SK-N-SH (cell line): ENCODE measurements at regions not wholly inside any gene's neighbourhood (a gene's known extent, or its start where the extent isn't known, plus 50 kb on each side); places are given as distances from the start of the nearest gene placed in this dataset.

ENCODE experiments used
- CTCF ChIA-PET: fragments of 300-600, 350-600 bp; formaldehyde crosslinking; extraction: SDS; loops from one replicate; lab custom pipeline; 2021; lab: Yijun Ruan, JAX
- POLR2A ChIA-PET: fragments of 350-600 bp; sonication (Branson Sonifier 250); formaldehyde crosslinking; extraction: SDS; loops from one replicate; lab custom pipeline; 2020; ENCODE audit warnings: antibody characterized with exemption, inconsistent platforms; lab: Yijun Ruan, JAX
- DNase-seq: peaks from one replicate; pipeline ENCODE4 v3.0.0; 2012
- H2AFZ ChIP-seq: fragments of 200-600 bp; sonication (generic); 2 replicates; pipeline ENCODE4 v1.8.1; 2016; ENCODE audit warnings: antibody characterized with exemption, mild to moderate bottlenecking, low read depth
- H3F3A ChIP-seq: fragments of 200-600 bp; sonication (generic); replicated peaks from 2 replicates; pipeline ENCODE3; 2016; ENCODE audit warnings: antibody characterized with exemption, mild to moderate bottlenecking; ENCODE audit not compliant: insufficient read depth
- H3K27ac ChIP-seq, 2 experiments: fragments of 200-500 bp in 1 of 2; fragments of 200-600 bp in 1 of 2; sonication (Bioruptor generic) in 1 of 2; sonication (generic), shearing (Covaris generic) in 1 of 2; 2 replicates each; pipeline versions ENCODE4 v1.5.1 to v1.6.1; 2014 to 2016; ENCODE audit warnings: low read depth in 2 of 2, inconsistent platforms in 1 of 2, low read length in 1 of 2, mild to moderate bottlenecking in 1 of 2, mixed read lengths in 1 of 2
- H3K27me3 ChIP-seq: fragments of 200-600 bp; sonication (generic), shearing (Covaris generic); 2 replicates; pipeline ENCODE4 v1.6.1; 2016; ENCODE audit warnings: mixed run types; ENCODE audit not compliant: insufficient read depth
- H3K36me3 ChIP-seq, 2 experiments: fragments of 200-500 bp in 1 of 2; fragments of 200-600 bp in 1 of 2; sonication (Bioruptor generic) in 1 of 2; sonication (generic) in 1 of 2; replicated peaks in 1 of 2; 2 replicates each; pipeline versions ENCODE3 to v1.5.1; 2014 to 2016; ENCODE audit warnings: low read length in 1 of 2, mild to moderate bottlenecking in 1 of 2; ENCODE audit not compliant: insufficient read depth in 2 of 2, control insufficient read depth in 1 of 2
- H3K4me1 ChIP-seq, 2 experiments: fragments of 200-500 bp in 1 of 2; fragments of 200-600 bp in 1 of 2; sonication (Bioruptor generic) in 1 of 2; sonication (generic), shearing (Covaris generic) in 1 of 2; 2 replicates each; pipeline versions ENCODE4 v1.5.1 to v1.6.1; 2014 to 2016; ENCODE audit warnings: low read depth in 1 of 2, low read length in 1 of 2, mixed run types in 1 of 2; ENCODE audit not compliant: insufficient read depth in 2 of 2, control insufficient read depth in 1 of 2
- H3K4me2 ChIP-seq: fragments of 200-600 bp; sonication (generic), shearing (Covaris generic); 2 replicates; pipeline ENCODE4 v1.6.1; 2017; ENCODE audit warnings: mixed run types
- H3K4me3 ChIP-seq, 2 experiments: fragments of 200-500 bp in 1 of 2; fragments of 200-600 bp in 1 of 2; sonication (Bioruptor generic) in 1 of 2; sonication (generic), shearing (Covaris generic) in 1 of 2; 2 replicates each; pipeline versions ENCODE4 v1.5.1 to v1.8.1; 2014 to 2016; ENCODE audit warnings: low read depth in 2 of 2, inconsistent platforms in 1 of 2, low read length in 1 of 2, mild to moderate bottlenecking in 1 of 2, mixed read lengths in 1 of 2, moderate library complexity in 1 of 2
- H3K79me2 ChIP-seq: fragments of 200-600 bp; sonication (generic); 2 replicates; pipeline ENCODE4 v1.8.1; 2017; ENCODE audit warnings: mild to moderate bottlenecking; ENCODE audit not compliant: insufficient read depth
- H3K9ac ChIP-seq: fragments of 200-600 bp; sonication (generic); 2 replicates; pipeline ENCODE4 v1.6.1; 2017; ENCODE audit warnings: mixed run types
- H3K9me2 ChIP-seq: fragments of 200-600 bp; sonication (generic); 2 replicates; pipeline ENCODE4 v1.6.1; 2017; ENCODE audit warnings: mixed run types
- H3K9me3 ChIP-seq: fragments of 200-600 bp; sonication (generic); 2 replicates; pipeline ENCODE4 v1.6.1; 2017; ENCODE audit warnings: mixed run types, mild to moderate bottlenecking, moderate library complexity
- H4K20me1 ChIP-seq: fragments of 200-600 bp; sonication (generic); 2 replicates; pipeline ENCODE4 v1.6.1; 2017; ENCODE audit warnings: mild to moderate bottlenecking, mixed run types; ENCODE audit not compliant: insufficient read depth
- CHD2 ChIP-seq: fragments of 150-350 bp; IDR thresholded peaks from 2 replicates; pipeline ENCODE4 v1.6.1; 2018; ENCODE audit warnings: low read length; ENCODE audit not compliant: partially characterized antibody
- ELF1 ChIP-seq: IDR thresholded peaks from 2 replicates; pipeline ENCODE4 v1.4.0; 2012
- EP300 ChIP-seq, 2 experiments: IDR thresholded peaks; 2 replicates each; pipeline versions ENCODE4 v1.4.0 to v1.6.1; 2012; ENCODE audit warnings: borderline replicate concordance in 1 of 2, low read depth in 1 of 2, low read length in 1 of 2
- FOXJ3 ChIP-seq: sonication (generic); formaldehyde crosslinking; IDR thresholded peaks from 2 replicates; pipeline ENCODE4 v1.5.1; 2020; ENCODE audit warnings: mild to moderate bottlenecking, missing genetic modification reagents
- JUND ChIP-seq: IDR thresholded peaks from 2 replicates; pipeline ENCODE4 v1.4.0; 2012
- MXI1 ChIP-seq: IDR thresholded peaks from 2 replicates; pipeline ENCODE4 v1.6.1; 2012; ENCODE audit warnings: mild to moderate bottlenecking, low read depth, low read length, improper control_type of control experiment
- NFIC ChIP-seq: IDR thresholded peaks from 2 replicates; pipeline ENCODE4 v1.4.0; 2012; ENCODE audit warnings: borderline replicate concordance
- NRF1 ChIP-seq: IDR thresholded peaks from 2 replicates; pipeline ENCODE4 v1.6.1; 2012; ENCODE audit warnings: low read depth, mild to moderate bottlenecking, low read length
- POLR2AphosphoS5 ChIP-seq: IDR thresholded peaks from 2 replicates; pipeline ENCODE4 v1.6.1; 2012; ENCODE audit warnings: low read depth, low read length
- RFX5 ChIP-seq: IDR thresholded peaks from 2 replicates; pipeline ENCODE4 v1.6.1; 2012; ENCODE audit warnings: mild to moderate bottlenecking, improper control_type of control experiment, low read length
- SIN3A ChIP-seq: IDR thresholded peaks from 2 replicates; pipeline ENCODE4 v1.6.1; 2012; ENCODE audit warnings: low read depth, mild to moderate bottlenecking, low read length, moderate library complexity, borderline replicate concordance
- SMC3 ChIP-seq: IDR thresholded peaks from 2 replicates; pipeline ENCODE4 v1.6.1; 2012; ENCODE audit warnings: low read depth, low read length, improper control_type of control experiment
- TEAD4 ChIP-seq: IDR thresholded peaks from 2 replicates; pipeline ENCODE4 v1.4.0; 2012; ENCODE audit warnings: mild to moderate bottlenecking, borderline replicate concordance; ENCODE audit not compliant: insufficient read depth
- YY1 ChIP-seq: IDR thresholded peaks from 2 replicates; pipeline ENCODE4 v1.4.0; 2012; ENCODE audit warnings: low read depth, mild to moderate bottlenecking
- ZBTB33 ChIP-seq: IDR thresholded peaks from 2 replicates; pipeline ENCODE4 v1.4.0; 2012; ENCODE audit warnings: low read depth, borderline replicate concordance
- WGBS: methylation state at CpG from one replicate; pipeline ENCODE4 v1.1.6; 2017; ENCODE audit warnings: low lambda C conversion rate; 5-methylcytosine and 5-hydroxymethylcytosine counted together
- TF ChIP-seq, protein P1 (sequence below): fragments of 150-350 bp; IDR thresholded peaks from 2 replicates; pipeline ENCODE4 v1.6.1; 2016; ENCODE audit warnings: mild to moderate bottlenecking, low read depth, low read length
- TF ChIP-seq, protein P2 (sequence below): fragments of 200-600 bp; sonication (generic); IDR thresholded peaks from 2 replicates; pipeline ENCODE4 v1.6.1; 2017; ENCODE audit warnings: antibody characterized with exemption, mild to moderate bottlenecking, moderate library complexity
- TF ChIP-seq, protein P3 (sequence below): IDR thresholded peaks from 2 replicates; pipeline ENCODE4; 2012

GRCh38 chr10:131748831-131749766 is 151.7 kb upstream of the PPP2R2D start:
- no peak overlapping the region for H3K9ac ChIP-seq
- 43% methylated on average over 11 of the region's 40 CpGs for WGBS
- no peak overlapping the region for H2AFZ ChIP-seq
- H3K4me3 ChIP-seq, result no peak overlapping the region
- no peaks in the 10 kb centered on the region for H3K9me2 ChIP-seq
- H4K20me1 ChIP-seq, result no peaks in the 10 kb centered on the region
- CTCF ChIA-PET, result no interaction called here
- no peak overlapping the region for H3K4me2 ChIP-seq
- DNase-seq, result no peak
- H3K4me1 ChIP-seq, result no peaks in the 10 kb centered on the region
- H3F3A ChIP-seq, result no peaks in the 10 kb centered on the region
- H3K9me3 ChIP-seq, result no peaks in the 10 kb centered on the region
- TF ChIP-seq NFIC (no peak), SMC3 (no peak), ZBTB33 (no peak), YY1 (no peak)
- TF ChIP-seq, protein P1, sequence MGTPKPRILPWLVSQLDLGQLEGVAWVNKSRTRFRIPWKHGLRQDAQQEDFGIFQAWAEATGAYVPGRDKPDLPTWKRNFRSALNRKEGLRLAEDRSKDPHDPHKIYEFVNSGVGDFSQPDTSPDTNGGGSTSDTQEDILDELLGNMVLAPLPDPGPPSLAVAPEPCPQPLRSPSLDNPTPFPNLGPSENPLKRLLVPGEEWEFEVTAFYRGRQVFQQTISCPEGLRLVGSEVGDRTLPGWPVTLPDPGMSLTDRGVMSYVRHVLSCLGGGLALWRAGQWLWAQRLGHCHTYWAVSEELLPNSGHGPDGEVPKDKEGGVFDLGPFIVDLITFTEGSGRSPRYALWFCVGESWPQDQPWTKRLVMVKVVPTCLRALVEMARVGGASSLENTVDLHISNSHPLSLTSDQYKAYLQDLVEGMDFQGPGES, result no peak
- H3K27me3 ChIP-seq, result no peaks in the 10 kb centered on the region
- POLR2A ChIA-PET, result no interaction called here
- no peaks in the 10 kb centered on the region for H3K79me2 ChIP-seq
- no peaks in the 10 kb centered on the region for H3K36me3 ChIP-seq
- no peak overlapping the region for H3K27ac ChIP-seq

DNA sequence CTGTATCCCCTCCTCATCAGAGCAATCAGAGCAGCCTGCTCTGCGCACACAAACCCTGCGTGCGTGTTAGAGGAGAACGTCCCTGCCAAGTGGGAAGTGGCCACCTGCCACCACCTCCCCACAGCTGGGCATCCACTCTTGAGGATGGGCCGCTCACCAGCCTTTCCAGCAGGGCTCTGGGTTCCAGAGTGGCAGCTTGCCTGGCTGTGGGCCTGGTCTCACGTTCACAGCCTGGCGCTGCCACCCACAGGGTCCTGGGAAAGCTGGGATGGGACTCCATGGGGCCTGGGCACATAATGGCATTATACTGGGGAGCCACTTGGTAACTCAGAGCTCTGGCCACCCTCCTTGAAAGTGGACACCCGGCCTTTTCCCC is 151.1 kb upstream of the PPP2R2D start:
- Histone ChIP-seq H3K4me3 (no peak overlapping the region), H3K27ac (no peak overlapping the region), H3K9me2 (no peaks in the 10 kb centered on the region), H3F3A (no peaks in the 10 kb centered on the region), H3K9ac (no peak overlapping the region), H3K27me3 (no peaks in the 10 kb centered on the region), H4K20me1 (no peaks in the 10 kb centered on the region), H3K4me2 (no peak overlapping the region), H3K79me2 (no peaks in the 10 kb centered on the region), H3K9me3 (no peaks in the 10 kb centered on the region), H2AFZ (no peak overlapping the region), H3K36me3 (no peaks in the 10 kb centered on the region), H3K4me1 (no peaks in the 10 kb centered on the region)
- TF ChIP-seq, protein P2, sequence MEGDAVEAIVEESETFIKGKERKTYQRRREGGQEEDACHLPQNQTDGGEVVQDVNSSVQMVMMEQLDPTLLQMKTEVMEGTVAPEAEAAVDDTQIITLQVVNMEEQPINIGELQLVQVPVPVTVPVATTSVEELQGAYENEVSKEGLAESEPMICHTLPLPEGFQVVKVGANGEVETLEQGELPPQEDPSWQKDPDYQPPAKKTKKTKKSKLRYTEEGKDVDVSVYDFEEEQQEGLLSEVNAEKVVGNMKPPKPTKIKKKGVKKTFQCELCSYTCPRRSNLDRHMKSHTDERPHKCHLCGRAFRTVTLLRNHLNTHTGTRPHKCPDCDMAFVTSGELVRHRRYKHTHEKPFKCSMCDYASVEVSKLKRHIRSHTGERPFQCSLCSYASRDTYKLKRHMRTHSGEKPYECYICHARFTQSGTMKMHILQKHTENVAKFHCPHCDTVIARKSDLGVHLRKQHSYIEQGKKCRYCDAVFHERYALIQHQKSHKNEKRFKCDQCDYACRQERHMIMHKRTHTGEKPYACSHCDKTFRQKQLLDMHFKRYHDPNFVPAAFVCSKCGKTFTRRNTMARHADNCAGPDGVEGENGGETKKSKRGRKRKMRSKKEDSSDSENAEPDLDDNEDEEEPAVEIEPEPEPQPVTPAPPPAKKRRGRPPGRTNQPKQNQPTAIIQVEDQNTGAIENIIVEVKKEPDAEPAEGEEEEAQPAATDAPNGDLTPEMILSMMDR, result no peak
- no peak for TF ChIP-seq SIN3A
- no peak for TF ChIP-seq RFX5
- TF ChIP-seq, protein P3, sequence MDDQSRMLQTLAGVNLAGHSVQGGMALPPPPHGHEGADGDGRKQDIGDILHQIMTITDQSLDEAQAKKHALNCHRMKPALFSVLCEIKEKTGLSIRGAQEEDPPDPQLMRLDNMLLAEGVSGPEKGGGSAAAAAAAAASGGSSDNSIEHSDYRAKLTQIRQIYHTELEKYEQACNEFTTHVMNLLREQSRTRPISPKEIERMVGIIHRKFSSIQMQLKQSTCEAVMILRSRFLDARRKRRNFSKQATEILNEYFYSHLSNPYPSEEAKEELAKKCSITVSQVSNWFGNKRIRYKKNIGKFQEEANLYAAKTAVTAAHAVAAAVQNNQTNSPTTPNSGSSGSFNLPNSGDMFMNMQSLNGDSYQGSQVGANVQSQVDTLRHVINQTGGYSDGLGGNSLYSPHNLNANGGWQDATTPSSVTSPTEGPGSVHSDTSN, result no peak
- TF ChIP-seq NRF1, result no peak
- TF ChIP-seq ZBTB33, result no peak
- TF ChIP-seq NFIC, result no peak
- no peak for TF ChIP-seq FOXJ3 (CRISPR knock-in tag)
- no peak for TF ChIP-seq CHD2
- no peak for TF ChIP-seq EP300 (IDR thresholded peaks at IDR 0.05; ENCODE audit: borderline replicate concordance in 1 of 2, low read depth in 1 of 2, low read length in 1 of 2)
- TF ChIP-seq ELF1, result no peak
- TF ChIP-seq TEAD4, result no peak
- no peak for TF ChIP-seq MXI1
- no peak for TF ChIP-seq POLR2AphosphoS5
- TF ChIP-seq JUND, result no peak
- ChIA-PET POLR2A (no interaction called here), CTCF (no interaction called here)
- DNase-seq, result no peak
- WGBS, result 67% methylated on average over 1 of the region's 8 CpGs
